NCI-H2196 treated with DMSO at 0.1 percent for 48 hours (cell line): ENCODE measurements at regions not wholly inside any gene's neighbourhood (a gene's known extent, or its start where the extent isn't known, plus 50 kb on each side); places are given as distances from the start of the nearest gene placed in this dataset.
"Not testable (repeated sequence)": the region's sequence is repeated elsewhere in the genome, so short reads cannot be mapped to it uniquely, and the experiment has no call there.

ENCODE experiments used
- DNase-seq: peaks from one replicate; lab custom pipeline; 2025; ENCODE audit not compliant: unreplicated experiment; lab: John Stamatoyannopoulos, UW

DNA sequence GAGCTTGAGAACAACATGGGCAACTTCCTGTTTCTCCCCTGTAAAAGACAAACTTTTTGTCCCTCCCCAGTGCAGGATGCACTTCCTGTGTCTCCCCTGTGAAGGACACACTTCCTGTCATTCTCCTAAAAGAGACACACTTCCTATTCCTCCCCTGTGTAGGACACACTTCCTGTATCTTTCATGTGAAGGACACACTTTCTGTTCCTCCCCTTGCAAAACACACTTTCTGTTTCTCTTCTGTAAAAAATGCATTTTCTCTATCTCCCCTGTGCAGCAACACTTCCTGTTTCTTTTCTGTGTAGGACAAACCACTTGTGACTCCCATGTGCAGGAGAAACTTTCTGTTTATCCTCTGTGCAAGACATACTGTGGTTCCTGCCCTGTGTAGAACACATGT, 488.6 kb upstream of the USP9Y start:
- DNase-seq, result no peak

- DNase-seq, result no peak
Measured at GRCh38 chrY:12215564-12216022, 485.4 kb upstream of the USP9Y start.

- no peak for DNase-seq
Measured at GRCh38 chrY:12230921-12231320, 470.1 kb upstream of the USP9Y start.

DNA sequence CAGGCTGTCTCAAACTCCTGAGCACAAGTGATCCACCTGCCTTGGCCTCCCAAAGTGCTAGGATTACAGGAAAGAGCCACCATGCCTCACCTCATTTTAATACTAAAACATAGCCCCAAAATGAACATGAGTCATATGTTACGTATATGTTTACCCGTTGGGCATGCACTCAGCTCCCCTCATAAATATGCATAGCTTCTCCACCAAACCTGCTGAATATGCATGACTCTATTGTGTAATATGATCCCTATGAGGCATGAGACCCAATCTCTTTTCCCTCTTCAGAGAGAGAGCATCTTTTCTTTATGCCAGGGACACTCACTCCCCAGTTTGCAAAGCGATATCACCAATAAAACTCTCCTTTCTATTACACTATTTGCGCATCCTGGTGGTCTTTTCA, 464.6 kb upstream of the USP9Y start:
- DNase-seq, result no peak

DNA sequence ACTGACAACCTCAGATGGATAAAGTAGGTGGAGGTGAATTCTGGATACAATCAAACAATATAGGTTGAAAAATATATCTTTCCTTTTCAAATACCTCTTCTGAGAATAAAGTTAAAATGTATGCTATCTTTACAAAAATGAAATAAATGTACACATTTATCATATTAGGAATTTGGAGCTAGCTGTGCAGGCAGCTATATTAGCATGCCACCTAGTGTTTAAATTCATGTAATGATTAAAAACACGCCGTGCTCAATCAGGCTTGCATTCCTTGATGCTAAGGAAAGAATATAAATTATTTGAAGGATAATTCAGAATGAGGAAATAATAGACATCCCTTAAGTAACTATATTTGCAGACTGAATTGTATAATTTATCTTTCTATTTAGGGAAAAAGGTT, 460.7 kb upstream of the USP9Y start:
- DNase-seq, result not testable (repeated sequence)

DNA sequence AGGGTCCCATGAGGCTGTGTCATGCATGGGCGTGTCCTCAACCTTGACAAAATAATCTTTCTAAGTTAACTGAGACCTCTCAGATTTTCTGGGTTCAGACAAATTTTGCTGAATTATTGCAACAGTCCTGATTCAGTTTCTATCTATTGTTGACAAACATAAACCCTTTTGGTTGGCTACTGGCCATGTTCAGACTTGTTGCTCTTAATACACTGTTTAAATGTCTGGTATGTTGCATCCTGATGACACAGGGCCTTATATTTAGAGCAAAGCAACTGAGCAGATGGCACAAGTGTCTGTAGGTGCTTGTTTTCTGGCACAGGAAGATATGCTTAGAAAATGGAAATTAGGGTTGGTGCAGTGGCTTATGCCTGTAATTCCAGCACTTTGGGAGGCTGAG, 456.9 kb upstream of the USP9Y start:
- DNase-seq, result no peak

- DNase-seq, result no peak
Measured at GRCh38 chrY:12253756-12254155, 447.3 kb upstream of the USP9Y start.

DNA sequence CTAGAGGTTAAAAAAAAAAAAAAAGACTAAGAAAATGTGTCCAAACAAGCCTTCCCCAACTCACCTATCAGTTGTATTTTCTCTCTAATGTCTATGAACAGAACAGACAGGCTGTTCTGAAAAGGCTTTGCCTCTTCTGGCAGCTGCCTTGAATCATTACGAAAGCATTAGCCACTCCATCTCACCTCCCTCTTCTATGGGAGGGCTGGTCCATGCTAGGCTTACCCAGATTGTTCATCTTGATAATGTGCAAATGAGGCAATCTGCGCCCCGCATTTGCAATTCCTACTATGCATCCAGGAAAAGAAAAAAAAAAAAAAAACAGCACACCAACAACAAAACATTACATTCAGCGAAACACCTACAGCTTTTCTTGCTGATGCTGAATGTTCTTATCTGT, 429.9 kb upstream of the USP9Y start:
- DNase-seq, result no peak

GRCh38 chrY:12285608-12286007, 415.4 kb upstream of the USP9Y start:
- no peak for DNase-seq

- DNase-seq, result no peak
Measured at GRCh38 chrY:12288919-12289318, 412.1 kb upstream of the USP9Y start.

GRCh38 chrY:12289415-12289814, 411.6 kb upstream of the USP9Y start:
- no peak for DNase-seq

DNA sequence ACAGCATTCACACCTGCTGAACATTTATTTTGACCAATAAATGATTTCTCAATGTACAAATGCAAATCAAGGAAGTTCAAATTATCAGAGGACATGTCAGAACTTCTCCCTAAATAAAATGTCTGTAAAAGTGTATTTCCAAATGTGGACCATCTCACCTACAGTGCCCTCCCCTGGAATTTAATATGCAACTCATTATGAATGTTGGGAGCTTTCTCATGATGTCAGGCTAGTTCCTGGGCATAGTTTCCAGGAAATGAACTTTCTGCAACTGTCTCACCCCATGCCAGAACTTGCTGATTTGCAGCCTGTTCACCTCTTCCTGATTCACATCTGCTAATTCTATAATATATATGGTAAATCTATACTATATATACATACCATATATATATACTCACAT, 408.5 kb upstream of the USP9Y start:
- DNase-seq, result no peak

- DNase-seq, result no peak
Measured at GRCh38 chrY:12296460-12296859, 404.6 kb upstream of the USP9Y start.

DNA sequence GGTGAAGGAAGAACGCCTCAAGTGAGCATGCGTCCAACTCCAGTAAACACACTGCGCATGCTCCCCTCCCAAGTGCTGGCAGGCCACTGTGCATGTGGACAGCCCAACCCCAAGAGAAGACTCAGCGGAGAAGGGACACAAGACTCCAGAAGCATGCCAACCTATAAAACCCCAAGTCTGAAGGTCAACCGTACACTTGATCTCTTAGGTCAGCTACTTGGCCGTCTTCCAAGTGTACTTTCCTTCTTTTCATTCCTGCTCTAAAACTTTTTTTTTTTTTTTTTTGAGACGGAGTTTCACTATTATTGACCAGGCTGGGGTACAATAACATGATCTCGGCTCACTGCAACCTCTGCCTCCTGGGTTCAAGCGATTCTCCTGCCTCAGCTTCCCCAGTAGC, 401.2 kb upstream of the USP9Y start:
- not testable (repeated sequence) for DNase-seq

DNA sequence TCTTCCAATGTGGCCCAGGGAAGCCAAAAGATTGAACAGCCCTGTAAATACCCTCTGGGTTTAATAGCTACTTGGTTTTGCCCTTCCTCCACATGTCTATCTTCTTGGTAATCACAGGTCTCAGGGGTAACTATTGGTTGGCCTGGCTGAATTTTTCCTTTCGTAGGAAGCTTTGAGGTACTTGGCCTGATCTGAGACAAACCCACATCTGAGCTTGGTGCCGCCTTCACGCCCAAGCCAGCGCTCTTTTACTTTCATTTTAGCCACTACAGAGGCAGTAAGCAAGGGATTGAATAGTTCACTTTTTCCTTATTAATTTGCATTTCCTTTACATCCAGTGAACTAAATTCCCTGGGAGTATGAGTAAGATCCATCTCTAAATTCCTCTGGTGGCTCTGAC, 397.6 kb upstream of the USP9Y start:
- DNase-seq, result no peak

DNA sequence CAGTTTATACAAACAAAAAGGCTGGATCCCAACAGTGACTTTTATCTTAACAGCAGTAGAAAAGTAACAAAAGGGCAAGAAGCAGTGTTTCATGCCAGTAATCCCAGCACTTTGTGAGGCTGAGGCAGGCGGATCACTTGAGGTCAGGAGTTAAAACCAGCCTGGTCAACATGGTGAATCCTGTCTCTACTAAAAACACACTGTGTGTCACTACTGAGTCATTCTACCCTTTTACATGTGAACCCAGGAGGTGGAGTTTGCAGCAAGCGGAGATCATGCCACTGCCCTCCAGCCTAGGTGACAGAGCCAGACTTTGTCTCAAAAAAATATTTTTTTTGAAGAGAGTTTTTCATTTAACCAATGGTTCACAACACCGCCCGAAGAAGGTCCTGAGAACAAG, 395.6 kb upstream of the USP9Y start:
- DNase-seq, result no peak

DNA sequence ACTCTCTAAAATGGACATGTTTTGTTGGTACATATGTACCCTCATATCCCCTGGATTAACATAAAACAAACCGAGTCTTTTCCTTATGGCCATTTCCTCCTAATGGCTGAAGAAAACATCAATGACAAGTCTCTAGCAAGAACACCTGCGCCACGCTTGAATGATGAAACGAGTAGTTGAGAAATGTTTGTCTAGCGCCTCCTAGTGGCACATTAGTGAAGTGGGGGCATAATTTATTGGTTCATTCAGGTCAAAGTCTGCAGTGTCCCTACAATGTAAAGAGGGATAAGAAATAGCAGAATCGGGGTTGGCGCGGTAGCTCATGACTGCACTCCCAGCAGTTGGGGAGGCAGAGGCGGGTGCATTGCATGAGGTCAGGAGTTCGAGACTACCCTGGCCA, 391.8 kb upstream of the USP9Y start:
- no peak for DNase-seq

DNA sequence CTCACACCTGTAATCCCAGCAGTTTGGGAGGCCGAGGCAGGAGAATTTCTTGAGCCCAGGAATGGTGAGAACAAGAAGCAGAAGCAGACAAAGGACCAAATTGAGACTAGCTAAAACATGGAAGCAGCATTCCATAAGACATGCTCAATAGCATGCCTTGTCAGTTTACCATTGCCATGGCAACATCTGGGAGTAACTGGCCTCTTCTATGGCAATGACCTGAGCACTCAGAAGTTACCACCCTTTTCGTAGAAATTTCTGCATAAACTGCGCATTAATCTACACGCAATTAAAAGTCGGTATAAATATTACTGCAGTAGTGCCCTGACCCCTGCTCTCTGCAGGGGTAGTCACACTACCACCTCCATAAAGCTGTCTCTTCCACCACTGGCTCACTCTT, 390.2 kb upstream of the USP9Y start:
- no peak for DNase-seq

DNA sequence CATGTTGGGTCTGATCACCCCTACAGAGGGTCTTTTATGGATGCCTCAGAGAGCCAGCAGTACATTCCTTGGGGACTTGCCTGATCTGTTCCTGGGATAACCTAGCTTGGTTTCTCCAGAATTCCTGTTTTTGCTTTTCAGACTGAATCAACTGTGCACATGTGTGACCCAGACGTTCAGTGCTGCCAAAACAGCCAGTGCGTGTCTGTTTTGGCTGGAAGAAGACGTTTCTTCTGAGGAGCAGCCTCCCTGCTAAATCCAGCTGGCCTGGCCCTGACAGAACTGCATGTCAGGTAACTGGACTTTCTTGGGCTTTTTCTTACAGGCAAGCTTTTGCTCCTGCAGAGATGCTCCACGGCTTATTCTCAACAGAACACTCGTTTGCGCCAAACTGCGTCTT, 373.3 kb upstream of the USP9Y start:
- no peak for DNase-seq

GRCh38 chrY:12331917-12332316, 369.1 kb upstream of the USP9Y start:
- not testable (repeated sequence) for DNase-seq

- DNase-seq, result no peak
Measured at GRCh38 chrY:12343211-12343610, 357.8 kb upstream of the USP9Y start.

DNA sequence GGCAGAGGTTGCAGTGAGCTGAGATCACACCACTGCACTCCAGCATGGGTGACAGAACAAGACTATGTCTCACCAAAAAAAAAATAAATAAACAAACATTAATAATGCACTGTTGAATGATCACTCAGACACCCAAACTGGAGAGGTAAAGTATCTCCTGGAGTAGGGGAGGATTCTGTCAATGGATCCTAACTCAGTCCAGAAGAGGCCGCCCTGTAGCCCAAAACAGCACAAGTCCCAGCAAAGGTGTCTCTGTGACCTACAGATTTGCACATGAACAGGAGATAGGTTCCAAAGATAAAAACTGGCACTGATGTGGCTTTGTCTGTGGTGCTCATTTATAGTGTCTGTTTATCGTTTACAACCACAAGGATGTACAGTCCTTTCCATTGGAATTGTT, 352.9 kb upstream of the USP9Y start:
- no peak for DNase-seq

GRCh38 chrY:12357204-12357603, 343.8 kb upstream of the USP9Y start:
- DNase-seq, result no peak

DNA sequence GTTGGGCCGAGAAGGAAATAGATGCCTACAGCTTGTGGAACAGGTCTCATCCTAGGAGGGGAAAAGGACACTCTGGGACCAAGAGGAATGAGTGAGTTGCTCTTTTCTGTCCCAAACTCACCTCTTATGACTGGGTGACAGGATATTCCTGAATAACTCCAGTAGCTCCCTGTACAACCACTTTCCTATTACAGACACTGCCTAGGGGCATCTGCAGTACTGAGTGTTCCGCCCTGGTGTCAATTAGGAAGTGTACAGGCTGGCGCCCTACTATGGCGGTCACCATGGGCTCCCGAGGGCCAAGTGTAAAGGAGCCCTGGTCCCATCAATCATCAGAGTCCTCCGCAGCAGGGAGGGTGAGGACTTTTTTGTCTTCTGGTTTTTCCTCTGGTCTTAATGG, 343.4 kb upstream of the USP9Y start:
- DNase-seq, result no peak
